ENCODE measurements at regions not wholly inside any gene's neighbourhood (a gene's known extent, or its start where the extent isn't known, plus 50 kb on each side); places are given as distances from the start of the nearest gene placed in this dataset.

- no peaks in the 10 kb centered on the region for H3K36me3 Mint-ChIP-seq
- Histone ChIP-seq H4K20me1 (ENCODE audit: low read depth) (no peaks in the 10 kb centered on the region), H3F3A (ENCODE audit: low read depth) (no peaks in the 10 kb centered on the region), H3K4me3 (no peak overlapping the region), H3K36me3 (no peaks in the 10 kb centered on the region), H3K4me1 (no peaks in the 10 kb centered on the region), H3K27me3 (no peaks in the 10 kb centered on the region), H3K27ac (no peak overlapping the region), H3K4me2 (no peak overlapping the region), H2AFZ (replicated peaks) (no peak overlapping the region), H3K79me2 (ENCODE audit: low read depth) (no peaks in the 10 kb centered on the region), H3K9me3 (ENCODE audit: low read depth) (no peaks in the 10 kb centered on the region), H3K9ac (no peak overlapping the region)
- H3K9me3 Mint-ChIP-seq = peaks cover 10% of the 10 kb centered on the region
- DNase-seq (ENCODE audit: low spot score) = no peak
- peaks cover 32% of the 10 kb centered on the region for H3K4me1 Mint-ChIP-seq
- no peak overlapping the region for H3K4me3 Mint-ChIP-seq
- no peaks in the 10 kb centered on the region for H3K27me3 Mint-ChIP-seq (ENCODE audit: insufficient read depth, low read depth)
- H3K27ac Mint-ChIP-seq = no peak overlapping the region
- TF ChIP-seq, protein P1, sequence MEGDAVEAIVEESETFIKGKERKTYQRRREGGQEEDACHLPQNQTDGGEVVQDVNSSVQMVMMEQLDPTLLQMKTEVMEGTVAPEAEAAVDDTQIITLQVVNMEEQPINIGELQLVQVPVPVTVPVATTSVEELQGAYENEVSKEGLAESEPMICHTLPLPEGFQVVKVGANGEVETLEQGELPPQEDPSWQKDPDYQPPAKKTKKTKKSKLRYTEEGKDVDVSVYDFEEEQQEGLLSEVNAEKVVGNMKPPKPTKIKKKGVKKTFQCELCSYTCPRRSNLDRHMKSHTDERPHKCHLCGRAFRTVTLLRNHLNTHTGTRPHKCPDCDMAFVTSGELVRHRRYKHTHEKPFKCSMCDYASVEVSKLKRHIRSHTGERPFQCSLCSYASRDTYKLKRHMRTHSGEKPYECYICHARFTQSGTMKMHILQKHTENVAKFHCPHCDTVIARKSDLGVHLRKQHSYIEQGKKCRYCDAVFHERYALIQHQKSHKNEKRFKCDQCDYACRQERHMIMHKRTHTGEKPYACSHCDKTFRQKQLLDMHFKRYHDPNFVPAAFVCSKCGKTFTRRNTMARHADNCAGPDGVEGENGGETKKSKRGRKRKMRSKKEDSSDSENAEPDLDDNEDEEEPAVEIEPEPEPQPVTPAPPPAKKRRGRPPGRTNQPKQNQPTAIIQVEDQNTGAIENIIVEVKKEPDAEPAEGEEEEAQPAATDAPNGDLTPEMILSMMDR (IDR thresholded peaks at IDR 0.05) = no peak
- TF ChIP-seq EZH2phosphoT487 (IDR thresholded peaks at IDR 0.05) (no peak), EZH2 (IDR thresholded peaks at IDR 0.05) (no peak)
Observed at GRCh38 chr9:13718086-13718485, 438.6 kb upstream of the MPDZ start.

DNA sequence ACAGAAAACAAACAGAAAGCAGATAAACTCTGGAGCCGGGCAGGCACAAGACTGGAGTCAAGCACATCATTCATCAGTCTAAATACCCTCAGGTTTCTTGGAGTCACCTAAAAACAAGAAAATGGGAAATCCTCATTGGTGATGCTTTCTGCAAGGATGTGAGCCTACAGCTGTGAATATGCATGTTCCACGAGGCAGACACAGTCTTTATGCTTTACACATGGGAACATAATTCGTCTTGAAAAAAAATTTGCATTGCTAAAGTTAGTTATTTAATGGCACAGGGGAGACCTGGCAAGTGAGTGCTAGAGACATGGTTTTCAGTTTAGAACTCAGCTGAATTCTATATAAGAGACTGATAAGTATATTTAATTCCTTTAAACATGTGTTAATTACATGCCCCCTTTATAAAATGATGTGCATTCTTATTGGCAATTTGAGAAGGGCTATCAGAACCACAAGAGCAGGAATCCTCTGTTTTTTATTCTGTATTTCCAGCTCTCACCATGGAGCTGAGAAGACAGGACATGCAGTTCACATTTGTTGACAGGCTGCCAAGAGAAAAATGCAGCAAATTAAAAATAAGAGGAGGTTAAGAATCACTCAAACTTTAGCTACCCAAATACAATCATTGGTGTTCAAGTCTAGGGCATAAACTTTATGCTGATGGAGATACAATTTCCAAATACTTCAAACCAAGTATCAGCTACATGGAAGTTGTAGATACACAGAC, 438.0 kb upstream of the MPDZ start:
- H3K9me3 Mint-ChIP-seq = peaks cover 9% of the 10 kb centered on the region
- DNase-seq (ENCODE audit: low spot score) = no peak
- no peaks in the 10 kb centered on the region for H3K9me3 ChIP-seq (ENCODE audit: low read depth)
- no peak overlapping the region for H3K4me2 ChIP-seq
- H3K4me3 Mint-ChIP-seq = no peak overlapping the region
- H3K36me3 ChIP-seq = no peaks in the 10 kb centered on the region
- TF ChIP-seq, protein P1 (IDR thresholded peaks at IDR 0.05) = no peak
- TF ChIP-seq EZH2 (IDR thresholded peaks at IDR 0.05) (no peak), EZH2phosphoT487 (IDR thresholded peaks at IDR 0.05) (no peak)
- no peak overlapping the region for H3K9ac ChIP-seq
- H3K4me1 Mint-ChIP-seq = peaks cover 32% of the 10 kb centered on the region
- H4K20me1 ChIP-seq (ENCODE audit: low read depth) = no peaks in the 10 kb centered on the region
- H3K27ac ChIP-seq = no peak overlapping the region
- H3K27me3 Mint-ChIP-seq (ENCODE audit: insufficient read depth, low read depth) = no peaks in the 10 kb centered on the region
- no peak overlapping the region for H2AFZ ChIP-seq (replicated peaks)
- H3K79me2 ChIP-seq (ENCODE audit: low read depth) = no peaks in the 10 kb centered on the region
- H3K27me3 ChIP-seq = no peaks in the 10 kb centered on the region
- no peak overlapping the region for H3K27ac Mint-ChIP-seq
- no peak overlapping the region for H3K4me3 ChIP-seq
- no peaks in the 10 kb centered on the region for H3F3A ChIP-seq (ENCODE audit: low read depth)
- no peaks in the 10 kb centered on the region for H3K4me1 ChIP-seq
- no peaks in the 10 kb centered on the region for H3K36me3 Mint-ChIP-seq

GRCh38 chr9:13716601-13717321, 437.3 kb upstream of the MPDZ start:
- no peaks in the 10 kb centered on the region for H4K20me1 ChIP-seq (ENCODE audit: low read depth)
- H3K36me3 Mint-ChIP-seq = no peaks in the 10 kb centered on the region
- no peaks in the 10 kb centered on the region for H3F3A ChIP-seq (ENCODE audit: low read depth)
- H3K4me1 Mint-ChIP-seq = peaks cover 32% of the 10 kb centered on the region
- H3K27me3 Mint-ChIP-seq (ENCODE audit: insufficient read depth, low read depth) = no peaks in the 10 kb centered on the region
- H3K27ac Mint-ChIP-seq = no peak overlapping the region
- DNase-seq (ENCODE audit: low spot score) = no peak
- no peak overlapping the region for H3K9ac ChIP-seq
- no peaks in the 10 kb centered on the region for H3K79me2 ChIP-seq (ENCODE audit: low read depth)
- no peak overlapping the region for H3K4me3 Mint-ChIP-seq
- no peak overlapping the region for H2AFZ ChIP-seq (replicated peaks)
- H3K4me1 ChIP-seq = no peaks in the 10 kb centered on the region
- no peak overlapping the region for H3K27ac ChIP-seq
- H3K36me3 ChIP-seq = no peaks in the 10 kb centered on the region
- TF ChIP-seq EZH2phosphoT487 (IDR thresholded peaks at IDR 0.05) = no peak
- no peak for TF ChIP-seq EZH2 (IDR thresholded peaks at IDR 0.05)
- TF ChIP-seq, protein P1 (IDR thresholded peaks at IDR 0.05) = no peak
- peaks cover 5% of the 10 kb centered on the region for H3K9me3 Mint-ChIP-seq
- no peaks in the 10 kb centered on the region for H3K9me3 ChIP-seq (ENCODE audit: low read depth)
- no peak overlapping the region for H3K4me3 ChIP-seq
- no peaks in the 10 kb centered on the region for H3K27me3 ChIP-seq
- no peak overlapping the region for H3K4me2 ChIP-seq
